GM13977 (cell line): ENCODE measurements at regions not wholly inside any gene's neighbourhood (a gene's known extent, or its start where the extent isn't known, plus 50 kb on each side); places are given as distances from the start of the nearest gene placed in this dataset.

Experiments used
- DNase-seq: peaks from one replicate; pipeline ENCODE4 v3.0.0; 2012; ENCODE audit warnings: low spot score
- CTCF ChIP-seq: IDR thresholded peaks from 2 replicates; pipeline ENCODE4 v1.5.1; 2012; ENCODE audit warnings: mild to moderate bottlenecking, control low read depth; ENCODE audit not compliant: insufficient read depth; ENCODE audit errors: extremely low read depth, missing control alignments
- in situ Hi-C: fragments of 300-500 bp; cut with MboI; formaldehyde crosslinking; loops from one replicate; pipeline ENCODE4 v1.12.0; 2022; ENCODE audit warnings: low sequenced_read_pairs, low pct_unique_long_range_greater_than_20kb, mixed read lengths, inconsistent platforms; ENCODE audit not compliant: unreplicated experiment

GRCh38 chr1:219381396-219381795 lies 207.7 kb downstream of the LYPLAL1 start:
- TF ChIP-seq CTCF: no peak
- in situ Hi-C loops: loop anchor here (25.0 kb wide), 1 partner anchor 431 kb away; no protein-coding TSS in a partner anchor

GRCh38 chr1:219380463-219380862 lies 206.8 kb downstream of the LYPLAL1 start:
- DNase-seq: no peak
- in situ Hi-C loops: loop anchor here (25.0 kb wide), 1 partner anchor 432 kb away; no protein-coding TSS in a partner anchor
- TF ChIP-seq CTCF: no peak

More at GRCh38 chr1:219381396-219381795, 207.7 kb downstream of the LYPLAL1 start:
- no peak for DNase-seq

GRCh38 chr1:219379691-219380090 lies 206.0 kb downstream of the LYPLAL1 start:
- in situ Hi-C loops: loop anchor here (25.0 kb wide), 1 partner anchor 433 kb away; no protein-coding TSS in a partner anchor
- TF ChIP-seq CTCF: no peak
- no peak for DNase-seq

GRCh38 chr1:219374636-219375035 lies 201.0 kb downstream of the LYPLAL1 start:
- TF ChIP-seq CTCF: no peak
- no peak for DNase-seq
- in situ Hi-C loops: loop anchor here (25.0 kb wide), 1 partner anchor 438 kb away; no protein-coding TSS in a partner anchor

GRCh38 chr1:219374046-219374566 lies 200.4 kb downstream of the LYPLAL1 start:
- in situ Hi-C loops: no loop called here
- DNase-seq: no peak

GRCh38 chr1:219373616-219373935 lies 199.9 kb downstream of the LYPLAL1 start:
- in situ Hi-C loops: no loop called here
- no peak for TF ChIP-seq CTCF
- no peak for DNase-seq

More at GRCh38 chr1:219374046-219374566, 200.4 kb downstream of the LYPLAL1 start:
- TF ChIP-seq CTCF: no peak
